GM12801 (cell line): ENCODE measurements at regions not wholly inside any gene's neighbourhood (a gene's known extent, or its start where the extent isn't known, plus 50 kb on each side); places are given as distances from the start of the nearest gene placed in this dataset.

ENCODE experiments used
- TF ChIP-seq, protein P1 (sequence below): IDR thresholded peaks from one replicate; pipeline ENCODE4 v1.5.1; 2011; ENCODE audit warnings: control low read depth; ENCODE audit not compliant: insufficient read length; ENCODE audit errors: extremely low read depth

DNA sequence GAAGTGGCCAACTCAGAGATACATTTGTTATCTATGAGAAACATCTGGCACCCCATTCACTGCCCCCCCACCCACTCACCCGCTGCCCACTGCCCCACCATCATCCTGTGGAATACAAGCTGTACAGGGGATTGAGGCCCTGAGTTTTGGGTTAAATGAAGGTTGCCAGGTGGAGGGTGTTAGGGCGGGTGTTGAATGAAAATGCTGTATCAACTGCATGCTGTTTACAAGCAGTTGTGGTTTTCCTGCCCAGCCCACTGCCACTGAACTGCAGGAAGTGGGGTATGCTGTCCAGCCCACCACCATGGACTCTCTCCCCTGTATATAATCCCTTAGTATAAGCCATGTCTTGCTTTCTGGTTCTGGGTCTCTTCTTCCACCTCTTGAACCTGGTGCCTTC lies 481.9 kb downstream of the METTL4 start:
- TF ChIP-seq, protein P1, sequence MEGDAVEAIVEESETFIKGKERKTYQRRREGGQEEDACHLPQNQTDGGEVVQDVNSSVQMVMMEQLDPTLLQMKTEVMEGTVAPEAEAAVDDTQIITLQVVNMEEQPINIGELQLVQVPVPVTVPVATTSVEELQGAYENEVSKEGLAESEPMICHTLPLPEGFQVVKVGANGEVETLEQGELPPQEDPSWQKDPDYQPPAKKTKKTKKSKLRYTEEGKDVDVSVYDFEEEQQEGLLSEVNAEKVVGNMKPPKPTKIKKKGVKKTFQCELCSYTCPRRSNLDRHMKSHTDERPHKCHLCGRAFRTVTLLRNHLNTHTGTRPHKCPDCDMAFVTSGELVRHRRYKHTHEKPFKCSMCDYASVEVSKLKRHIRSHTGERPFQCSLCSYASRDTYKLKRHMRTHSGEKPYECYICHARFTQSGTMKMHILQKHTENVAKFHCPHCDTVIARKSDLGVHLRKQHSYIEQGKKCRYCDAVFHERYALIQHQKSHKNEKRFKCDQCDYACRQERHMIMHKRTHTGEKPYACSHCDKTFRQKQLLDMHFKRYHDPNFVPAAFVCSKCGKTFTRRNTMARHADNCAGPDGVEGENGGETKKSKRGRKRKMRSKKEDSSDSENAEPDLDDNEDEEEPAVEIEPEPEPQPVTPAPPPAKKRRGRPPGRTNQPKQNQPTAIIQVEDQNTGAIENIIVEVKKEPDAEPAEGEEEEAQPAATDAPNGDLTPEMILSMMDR, result no peak

DNA sequence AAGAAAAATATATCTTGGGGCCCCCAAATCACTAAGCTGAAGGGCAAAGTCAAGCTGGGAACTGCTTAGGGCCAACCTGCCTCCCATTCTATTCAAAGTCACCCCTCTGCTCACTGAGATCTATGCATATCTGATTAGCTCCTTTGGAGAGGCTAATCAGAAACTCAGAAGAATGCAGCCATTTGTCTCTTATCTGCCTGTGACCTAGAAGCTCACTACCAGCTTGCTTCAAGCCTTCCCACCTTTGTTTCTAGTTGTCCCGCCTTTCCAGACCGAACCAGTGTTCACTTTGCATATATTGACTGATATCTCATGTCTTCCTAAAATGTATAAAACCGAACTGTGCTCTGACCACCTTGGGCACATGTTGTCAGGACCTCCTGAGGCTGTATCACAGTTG lies 479.4 kb downstream of the METTL4 start:
- TF ChIP-seq, protein P1, result no peak

DNA sequence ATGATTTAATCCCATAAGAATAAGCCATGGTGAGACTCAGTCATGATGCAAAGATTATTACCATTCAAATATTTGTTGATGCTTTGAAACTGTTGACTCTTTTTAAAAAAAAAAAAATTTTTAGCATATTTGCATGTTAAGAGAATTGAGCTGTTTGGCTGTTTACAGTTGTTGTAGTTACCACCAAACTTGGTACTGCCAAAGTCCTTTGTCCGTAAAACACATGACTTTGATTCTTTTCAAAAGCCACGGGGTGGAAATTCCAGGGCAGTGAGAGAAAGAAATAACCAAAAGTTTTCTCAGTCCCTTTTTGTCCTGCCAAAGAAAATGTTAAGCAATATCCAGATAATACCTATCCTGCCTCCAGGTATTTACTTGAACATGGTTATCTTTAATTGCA lies 474.8 kb downstream of the METTL4 start:
- TF ChIP-seq, protein P1, result no peak

DNA sequence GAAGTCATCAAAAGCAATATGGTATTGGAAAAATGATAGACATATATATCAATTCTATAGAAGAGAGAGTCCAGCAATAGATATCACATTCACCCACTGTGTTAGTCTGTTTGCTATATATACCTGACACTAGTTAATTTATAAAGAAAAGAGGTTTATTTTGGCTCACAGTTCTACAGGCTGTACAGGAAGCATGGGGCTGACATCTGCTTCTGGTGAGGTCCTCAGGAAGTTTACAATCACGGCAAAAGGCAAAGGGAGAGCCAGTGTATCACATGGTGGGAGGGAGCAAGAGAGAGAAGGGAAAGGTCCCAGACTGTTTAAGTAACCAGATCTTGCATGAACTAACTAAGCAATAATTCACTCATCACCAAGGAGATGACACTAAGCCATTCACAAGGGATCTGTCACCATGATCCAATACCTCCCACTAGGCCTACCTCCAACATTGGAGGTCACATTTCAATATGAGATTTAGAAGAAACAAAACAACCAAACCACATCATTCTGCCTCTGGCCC lies 470.6 kb downstream of the METTL4 start:
- TF ChIP-seq, protein P1, result no peak

DNA sequence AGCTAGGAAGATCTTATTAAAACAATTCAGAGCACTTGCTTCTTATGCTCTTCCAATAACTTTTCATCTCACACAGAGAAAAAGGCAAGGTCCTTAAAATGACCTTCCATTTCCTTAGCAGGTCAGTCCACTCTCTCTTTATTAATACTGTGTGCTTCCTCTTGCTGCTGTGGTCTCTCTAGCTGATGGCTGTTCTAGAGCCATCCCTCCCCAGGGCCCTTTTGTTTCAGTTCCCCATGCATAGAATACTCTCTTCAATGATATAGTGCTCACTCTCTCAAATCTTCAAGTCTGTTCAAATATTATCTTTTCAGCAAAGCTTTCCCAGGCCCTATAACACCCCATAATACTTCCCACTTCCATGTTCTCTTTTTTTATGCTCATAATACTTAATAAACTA lies 469.3 kb downstream of the METTL4 start:
- TF ChIP-seq, protein P1, result no peak

DNA sequence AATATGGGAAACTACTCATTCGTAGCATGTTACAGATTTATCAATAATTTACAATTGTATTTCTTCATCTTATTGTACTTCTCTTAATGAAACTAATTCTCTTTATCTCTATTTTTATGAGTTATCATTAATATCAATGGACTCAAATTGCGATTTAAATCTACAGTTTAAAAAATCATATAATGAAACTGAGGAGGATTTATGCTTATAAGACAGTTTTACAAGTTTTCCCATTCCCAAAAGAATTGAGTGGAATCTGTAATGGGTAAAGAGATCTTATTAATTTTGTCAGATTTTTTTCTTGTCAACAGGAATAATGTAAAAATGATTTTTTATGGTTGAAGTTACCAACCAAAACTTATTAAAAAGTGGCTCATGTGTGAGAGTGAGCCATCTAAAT lies 468.0 kb downstream of the METTL4 start:
- TF ChIP-seq, protein P1, result no peak

DNA sequence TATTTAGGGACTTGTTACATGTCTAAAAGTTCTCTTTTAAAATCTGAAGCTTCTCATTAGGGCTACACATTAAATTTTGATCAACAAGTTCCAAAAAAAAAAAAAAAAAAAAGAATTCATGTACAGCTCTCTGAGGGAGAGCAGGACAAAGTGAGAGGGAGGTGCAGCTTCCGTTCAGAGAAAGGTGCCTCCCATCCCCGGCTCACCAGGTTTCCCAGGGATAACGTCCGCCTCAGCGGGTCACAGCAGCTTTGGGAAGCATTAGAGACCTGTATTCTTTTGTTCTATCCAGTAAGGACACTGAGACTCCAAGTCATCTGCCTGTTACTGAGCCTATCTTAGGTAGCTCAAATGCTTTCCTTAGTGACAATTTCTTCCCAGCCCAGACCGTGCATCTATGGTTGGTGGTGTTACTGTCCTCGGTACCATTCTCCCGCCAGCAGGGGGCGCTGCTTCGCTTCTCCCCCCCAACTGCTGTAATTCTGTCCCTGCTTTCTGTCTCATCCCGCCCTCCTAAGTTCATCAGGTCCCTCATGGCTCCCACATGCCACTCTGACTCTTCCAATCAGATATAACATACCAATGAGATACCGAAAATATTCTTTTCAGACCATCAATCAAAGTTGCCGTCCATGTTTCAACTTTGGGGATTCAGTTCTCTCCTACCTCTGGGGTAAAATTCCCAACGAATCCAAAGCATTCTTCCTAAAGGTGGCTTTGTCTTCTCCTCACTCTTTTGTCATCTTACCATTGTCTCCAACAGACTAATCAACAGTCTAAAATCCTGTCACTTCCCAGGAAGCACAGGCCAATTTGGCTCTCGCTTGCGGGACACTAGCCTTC lies 466.5 kb downstream of the METTL4 start:
- TF ChIP-seq, protein P1, result no peak
